Memory B cell (primary cell): ENCODE measurements at regions not wholly inside any gene's neighbourhood (a gene's known extent, or its start where the extent isn't known, plus 50 kb on each side); places are given as distances from the start of the nearest gene placed in this dataset.

Source experiments
- ATAC-seq: fragments of 150-1000 bp; cut with Tn5 transposase; 2 replicates; pipeline ENCODE4 v1.10.0; 2021; ENCODE audit warnings: low read depth, mild to moderate bottlenecking, moderate library complexity
- DNase-seq, 2 donors: peaks; one replicate each; pipeline ENCODE4 v3.0.0; 2022; ENCODE audit warnings: low spot score in 2 of 2
- H3K27ac Mint-ChIP-seq: one replicate; pipeline ENCODE4 v1.8.0; 2022; ENCODE audit warnings: mild to moderate bottlenecking, moderate library complexity, mixed read lengths
- H3K27me3 Mint-ChIP-seq: one replicate; pipeline ENCODE4 v1.8.0; 2022; ENCODE audit warnings: mixed read lengths
- H3K36me3 Mint-ChIP-seq: one replicate; pipeline ENCODE4 v1.8.0; 2022; ENCODE audit warnings: mild to moderate bottlenecking, mixed read lengths
- H3K4me1 Mint-ChIP-seq: one replicate; pipeline ENCODE4 v1.8.0; 2022; ENCODE audit warnings: mixed read lengths
- H3K4me3 Mint-ChIP-seq: one replicate; pipeline ENCODE4 v1.8.0; 2022; ENCODE audit warnings: mild to moderate bottlenecking, moderate library complexity, mixed read lengths
- H3K9me3 Mint-ChIP-seq: one replicate; pipeline ENCODE4 v1.8.0; 2022; ENCODE audit warnings: mixed read lengths

GRCh38 chr6:25224242-25224641 is 54.9 kb upstream of the CARMIL1 start:
- ATAC-seq = no peak
- Mint-ChIP-seq H3K27ac (peak overlapping the region; percentile 10), H3K4me3 (peak overlapping the region; percentile 27)

DNA sequence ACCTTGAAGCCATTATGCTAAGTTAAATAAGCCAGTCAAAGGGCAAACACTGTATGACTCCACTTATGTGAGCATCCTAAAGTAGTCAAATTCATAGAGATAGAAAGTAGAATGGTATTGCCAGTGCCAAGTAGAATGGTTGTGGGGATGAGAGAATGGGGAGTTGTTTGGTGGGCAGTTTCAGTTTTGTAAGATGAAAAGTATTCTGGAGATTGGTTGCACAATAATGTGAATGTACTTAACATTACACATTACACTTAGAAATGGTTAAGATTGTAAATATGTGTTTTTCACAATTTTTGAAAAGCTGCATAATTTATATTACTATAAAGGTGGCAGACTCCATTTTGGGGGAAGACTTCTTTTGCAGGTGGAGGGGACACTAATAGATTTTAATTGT is 51.3 kb upstream of the CARMIL1 start:
- Mint-ChIP-seq H3K9me3 (no peaks in the 10 kb centered on the region), H3K4me3 (no peak overlapping the region), H3K27me3 (peaks cover 11% of the 10 kb centered on the region), H3K27ac (no peak overlapping the region), H3K36me3 (no peaks in the 10 kb centered on the region), H3K4me1 (peaks cover 12% of the 10 kb centered on the region)
- ATAC-seq (no peak), DNase-seq (no peak)

More at GRCh38 chr6:25224242-25224641, 54.9 kb upstream of the CARMIL1 start:
- DNase-seq = no peak
- Mint-ChIP-seq H3K27me3 (peaks cover 11% of the 10 kb centered on the region), H3K9me3 (no peaks in the 10 kb centered on the region), H3K36me3 (no peaks in the 10 kb centered on the region), H3K4me1 (peaks cover 12% of the 10 kb centered on the region)
